Naive thymus-derived CD8-positive, alpha-beta T cell (primary cell): ENCODE measurements at regions not wholly inside any gene's neighbourhood (a gene's known extent, or its start where the extent isn't known, plus 50 kb on each side); places are given as distances from the start of the nearest gene placed in this dataset.

Experiments
- ATAC-seq, 2 donors: fragments of 150-1000 bp; cut with Tn5 transposase in 1 of 2; sonication (Bioruptor Pico), chemical (Tn5 transposase) in 1 of 2; 1 replicate in 1 of 2; 2 replicates in 1 of 2; pipeline ENCODE4 v1.10.0; 2021; ENCODE audit warnings: mild to moderate bottlenecking in 2 of 2, moderate library complexity in 2 of 2
- POLR2A ChIA-PET: fragments of 350-600 bp; sonication (Branson Sonifier 250); formaldehyde crosslinking; loops from one replicate; lab custom pipeline; 2021; ENCODE audit warnings: antibody characterized with exemption; lab: Charles Lee
- DNase-seq, 10 donors: peaks; one replicate each; pipeline versions ENCODE4 v3.0.0 to v3.0.0-alpha.2; 2020 to 2022
- H3K27ac Mint-ChIP-seq, 10 donors: one replicate each; pipeline ENCODE4 v1.8.0; 2020 to 2022; ENCODE audit warnings: mild to moderate bottlenecking in 10 of 10, mixed read lengths in 10 of 10, moderate library complexity in 4 of 10, inconsistent platforms in 1 of 10
- H3K27me3 Mint-ChIP-seq, 5 donors: one replicate each; pipeline ENCODE4 v1.8.0; 2021 to 2022; ENCODE audit warnings: mixed read lengths in 5 of 5
- H3K36me3 Mint-ChIP-seq, 3 donors: one replicate each; pipeline ENCODE4 v1.8.0; 2020 to 2022; ENCODE audit warnings: mixed read lengths in 3 of 3, mild to moderate bottlenecking in 2 of 3, inconsistent platforms in 1 of 3
- H3K4me1 Mint-ChIP-seq, 4 donors: one replicate each; pipeline ENCODE4 v1.8.0; 2021 to 2022; ENCODE audit warnings: mixed read lengths in 4 of 4
- H3K4me3 Mint-ChIP-seq, 10 donors: one replicate each; pipeline ENCODE4 v1.8.0; 2020 to 2022; ENCODE audit warnings: mild to moderate bottlenecking in 10 of 10, mixed read lengths in 10 of 10, moderate library complexity in 6 of 10, inconsistent platforms in 1 of 10
- H3K9me3 Mint-ChIP-seq, 9 donors: one replicate each; pipeline ENCODE4 v1.8.0; 2020 to 2022; ENCODE audit warnings: mixed read lengths in 9 of 9, mild to moderate bottlenecking in 3 of 9, inconsistent platforms in 1 of 9, moderate library complexity in 1 of 9

DNA sequence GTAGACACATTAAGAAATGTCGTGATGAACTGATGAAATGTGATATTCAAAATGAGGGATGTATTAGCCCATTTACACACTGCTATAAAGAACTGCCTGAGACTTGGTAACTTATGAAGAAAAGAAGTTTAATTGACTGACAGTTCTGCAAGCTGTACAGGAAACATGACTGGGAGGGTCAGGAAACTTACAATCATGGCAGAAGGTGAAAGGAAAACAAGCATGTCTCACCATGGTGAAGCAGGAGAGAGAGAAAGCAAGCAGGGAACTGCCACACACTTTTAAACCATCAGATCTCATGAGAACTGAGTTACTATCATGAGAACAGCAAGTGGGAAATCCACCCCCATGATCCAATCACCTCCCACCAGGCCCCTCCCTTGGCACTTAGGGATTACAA lies 1010.8 kb upstream of the CELF4 start:
- Mint-ChIP-seq H3K4me3 (peak overlapping the region; percentile 12 to 83 (median 73)), H3K27me3 (no peaks in the 10 kb centered on the region), H3K9me3 (no peaks in the 10 kb centered on the region), H3K4me1 (peaks cover 11 to 43% (median 35%) of the 10 kb centered on the region in 4 donors), H3K36me3 (no peaks in the 10 kb centered on the region), H3K27ac (peak overlapping the region; percentile 32 to 90 (median 77))
- POLR2A ChIA-PET = no interaction called here
- DNase-seq = peak in 3 of 10 donors; percentile 2 to 7 (median 6)
- ATAC-seq = peak; percentile 12 to 26

DNA sequence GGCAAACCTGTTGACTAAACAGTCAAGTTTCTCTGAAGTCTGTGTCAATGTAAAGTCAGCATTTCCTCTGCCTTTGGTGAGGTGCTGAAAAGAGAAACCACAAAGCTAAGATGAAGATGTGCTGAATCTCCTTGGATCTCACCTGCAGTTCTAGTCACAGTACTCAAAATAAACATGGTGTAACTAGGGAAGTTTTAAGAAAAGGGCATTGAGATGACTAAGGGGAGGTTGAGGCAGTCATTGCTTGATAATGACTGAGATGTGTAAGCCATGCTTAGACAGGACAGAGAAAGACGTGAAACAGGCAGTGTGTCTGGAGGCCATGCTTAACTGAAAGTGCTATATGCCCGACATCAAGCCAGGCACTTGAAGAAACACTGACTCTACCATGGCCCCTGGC lies 1010.0 kb upstream of the CELF4 start:
- POLR2A ChIA-PET = no interaction called here
- peaks cover 11 to 41% (median 34%) of the 10 kb centered on the region in 4 donors for H3K4me1 Mint-ChIP-seq
- H3K4me3 Mint-ChIP-seq = peak overlapping the region; percentile 6 to 83 (median 72)
- no peaks in the 10 kb centered on the region for H3K36me3 Mint-ChIP-seq
- no peaks in the 10 kb centered on the region for H3K27me3 Mint-ChIP-seq
- H3K9me3 Mint-ChIP-seq = no peaks in the 10 kb centered on the region
- ATAC-seq = peak; percentile 71 to 76
- DNase-seq = peak in 3 of 10 donors; percentile 21 to 60 (median 43)
- peak overlapping the region in 6 of 10 donors; percentile 17 to 64 (median 36) for H3K27ac Mint-ChIP-seq

DNA sequence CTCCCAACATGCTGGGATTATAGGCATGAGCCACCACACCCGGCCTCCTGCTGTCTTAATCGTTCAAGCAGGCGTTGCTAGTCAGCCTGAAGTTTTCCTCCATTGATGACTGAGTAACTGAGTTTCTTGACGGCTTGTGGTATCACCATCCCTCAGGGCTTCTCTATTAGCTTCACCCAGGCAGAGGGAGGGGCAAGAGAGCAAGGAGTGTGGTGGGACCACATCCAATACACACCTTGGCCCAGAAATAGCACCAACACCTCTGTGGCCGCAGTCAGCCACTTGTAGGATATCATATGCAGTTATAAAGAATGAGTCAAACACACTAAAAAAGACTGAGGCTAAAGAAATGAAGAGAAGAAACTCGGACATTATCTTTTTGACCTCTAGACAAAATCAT lies 1009.4 kb upstream of the CELF4 start:
- peak overlapping the region in 1 of 10 donors; percentile 71 for H3K4me3 Mint-ChIP-seq
- no peak for DNase-seq

DNA sequence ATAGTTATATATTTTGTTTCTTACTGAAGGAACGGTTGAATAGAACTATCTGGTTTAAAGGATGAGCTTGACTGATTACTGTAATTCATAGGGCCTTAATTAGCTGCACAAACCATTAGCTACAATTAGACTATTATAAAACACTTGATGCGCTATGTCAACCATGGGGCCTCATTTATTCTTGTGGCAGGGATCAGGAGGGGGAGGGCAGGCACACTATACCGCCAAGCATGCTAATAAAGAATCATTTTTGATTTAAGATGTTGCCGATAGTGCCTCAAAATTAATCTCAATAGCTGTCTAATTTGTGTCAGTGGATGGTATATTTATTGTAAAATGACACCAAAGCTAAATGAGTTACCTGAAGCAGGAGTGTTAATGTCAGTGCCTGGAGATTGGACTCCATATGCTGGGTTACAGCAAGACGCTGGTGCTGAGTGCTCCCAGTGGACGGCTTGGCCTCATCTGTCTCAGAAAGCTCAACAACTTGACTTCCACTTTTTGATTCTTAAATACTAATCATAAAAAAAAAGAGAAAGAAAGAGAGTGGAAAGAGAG lies 1007.0 kb upstream of the CELF4 start:
- no peak for ATAC-seq
- Mint-ChIP-seq H3K9me3 (no peaks in the 10 kb centered on the region), H3K4me1 (peaks cover 9 to 28% (median 26%) of the 10 kb centered on the region in 4 donors), H3K27me3 (no peaks in the 10 kb centered on the region), H3K36me3 (no peaks in the 10 kb centered on the region), H3K27ac (no peak overlapping the region), H3K4me3 (no peak overlapping the region)
- no peak for DNase-seq
- POLR2A ChIA-PET = no interaction called here

More for the DNA sequence above, 1009.4 kb upstream of the CELF4 start:
- Mint-ChIP-seq H3K9me3 (no peaks in the 10 kb centered on the region), H3K27me3 (no peaks in the 10 kb centered on the region), H3K27ac (no peak overlapping the region), H3K36me3 (no peaks in the 10 kb centered on the region), H3K4me1 (peaks cover 11 to 39% (median 34%) of the 10 kb centered on the region in 4 donors)
- ATAC-seq = no peak
- POLR2A ChIA-PET = no interaction called here

DNA sequence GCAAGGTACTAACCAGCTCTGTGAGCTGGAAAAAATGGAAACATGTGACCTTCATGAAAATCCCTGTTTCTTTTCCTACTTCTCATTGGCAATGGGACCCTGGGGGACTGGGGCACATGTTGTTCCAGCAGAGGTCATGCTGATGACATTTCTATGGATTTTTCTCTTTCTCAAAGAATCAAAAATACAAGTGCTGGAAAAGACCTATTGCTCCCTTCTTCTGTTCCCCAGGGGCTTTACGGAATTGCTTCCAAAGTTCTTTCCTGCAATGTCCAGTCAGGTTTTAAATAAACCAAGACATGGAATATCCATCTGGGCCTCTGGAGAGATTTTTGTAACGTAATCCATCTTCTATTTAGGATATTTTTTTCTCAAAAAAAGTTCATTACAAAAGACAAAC lies 1006.1 kb upstream of the CELF4 start:
- Mint-ChIP-seq H3K27ac (no peak overlapping the region), H3K4me1 (peaks cover 9 to 18% (median 17%) of the 10 kb centered on the region in 4 donors), H3K36me3 (no peaks in the 10 kb centered on the region), H3K9me3 (no peaks in the 10 kb centered on the region), H3K4me3 (no peak overlapping the region), H3K27me3 (no peaks in the 10 kb centered on the region)
- no peak for DNase-seq
- POLR2A ChIA-PET = no interaction called here
- no peak for ATAC-seq

- ATAC-seq (no peak), DNase-seq (no peak)
- Mint-ChIP-seq H3K27ac (peak overlapping the region in 2 of 10 donors; percentile 55 to 86), H3K4me3 (no peak overlapping the region), H3K36me3 (no peaks in the 10 kb centered on the region), H3K9me3 (peaks cover 0 to 4% (median 0%) of the 10 kb centered on the region in 9 donors), H3K27me3 (no peaks in the 10 kb centered on the region), H3K4me1 (no peaks in the 10 kb centered on the region)
- POLR2A ChIA-PET = no interaction called here
Observed at GRCh38 chr18:38565513-38565912, 999.9 kb upstream of the CELF4 start.

DNA sequence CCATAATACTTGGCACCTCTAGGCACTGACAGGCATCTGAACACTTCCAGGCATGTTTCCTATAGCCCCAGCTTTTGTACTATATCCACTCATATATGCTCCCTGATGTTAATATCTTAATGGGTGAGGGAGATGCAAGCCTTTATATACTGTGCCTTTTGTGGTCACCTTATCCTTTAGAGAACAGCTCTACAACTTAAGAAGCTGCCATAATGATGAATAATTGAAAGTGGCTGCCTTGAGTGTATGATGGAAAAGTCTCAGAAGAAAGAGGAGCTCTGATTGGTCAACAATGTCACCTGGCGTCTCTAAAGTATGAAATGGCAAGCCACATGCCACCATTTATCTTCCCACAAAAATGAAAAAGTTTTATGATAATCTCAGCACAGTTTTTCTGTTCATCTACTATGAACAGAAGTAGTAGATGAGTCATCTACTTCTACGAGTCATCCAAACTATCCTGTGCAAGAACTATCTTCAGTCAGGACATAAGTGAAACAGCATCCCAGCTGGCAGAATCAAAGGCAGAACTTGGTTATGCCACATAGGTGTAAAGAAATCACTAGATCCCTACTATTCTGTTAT lies 997.9 kb upstream of the CELF4 start:
- no peak overlapping the region for H3K4me3 Mint-ChIP-seq
- no peaks in the 10 kb centered on the region for H3K4me1 Mint-ChIP-seq
- POLR2A ChIA-PET = no interaction called here
- DNase-seq (no peak), ATAC-seq (no peak)
- H3K36me3 Mint-ChIP-seq = no peaks in the 10 kb centered on the region
- peaks cover 0 to 4% (median 0%) of the 10 kb centered on the region in 9 donors for H3K9me3 Mint-ChIP-seq
- H3K27me3 Mint-ChIP-seq = no peaks in the 10 kb centered on the region
- no peak overlapping the region for H3K27ac Mint-ChIP-seq

- H3K4me3 Mint-ChIP-seq = no peak overlapping the region
- H3K9me3 Mint-ChIP-seq = peaks cover 0 to 5% (median 0%) of the 10 kb centered on the region in 9 donors
- no peak for DNase-seq
- H3K4me1 Mint-ChIP-seq = no peaks in the 10 kb centered on the region
- no peaks in the 10 kb centered on the region for H3K36me3 Mint-ChIP-seq
- POLR2A ChIA-PET = no interaction called here
- H3K27ac Mint-ChIP-seq = no peak overlapping the region
- peaks cover 0 to 5% (median 1%) of the 10 kb centered on the region in 5 donors for H3K27me3 Mint-ChIP-seq
- no peak for ATAC-seq
Observed at GRCh38 chr18:38557006-38557405, 991.4 kb upstream of the CELF4 start.

GRCh38 chr18:38552732-38553321 lies 987.2 kb upstream of the CELF4 start:
- H3K9me3 Mint-ChIP-seq = peaks cover 0 to 5% (median 0%) of the 10 kb centered on the region in 9 donors
- H3K4me3 Mint-ChIP-seq = no peak overlapping the region
- no peak for DNase-seq
- no peak overlapping the region for H3K27ac Mint-ChIP-seq
- POLR2A ChIA-PET = no interaction called here
- ATAC-seq = no peak
- H3K4me1 Mint-ChIP-seq = no peaks in the 10 kb centered on the region
- H3K36me3 Mint-ChIP-seq = no peaks in the 10 kb centered on the region
- H3K27me3 Mint-ChIP-seq = peaks cover 0 to 13% (median 2%) of the 10 kb centered on the region in 5 donors

- POLR2A ChIA-PET = no interaction called here
- ATAC-seq (no peak), DNase-seq (no peak)
- Mint-ChIP-seq H3K27ac (no peak overlapping the region), H3K27me3 (peaks cover 0 to 13% (median 2%) of the 10 kb centered on the region in 5 donors), H3K4me1 (no peaks in the 10 kb centered on the region), H3K4me3 (no peak overlapping the region), H3K36me3 (no peaks in the 10 kb centered on the region), H3K9me3 (peaks cover 0 to 5% (median 0%) of the 10 kb centered on the region in 9 donors)
Observed at GRCh38 chr18:38551881-38552280, 986.3 kb upstream of the CELF4 start.

GRCh38 chr18:38545071-38545470 lies 979.5 kb upstream of the CELF4 start:
- H3K27ac Mint-ChIP-seq = no peak overlapping the region

DNA sequence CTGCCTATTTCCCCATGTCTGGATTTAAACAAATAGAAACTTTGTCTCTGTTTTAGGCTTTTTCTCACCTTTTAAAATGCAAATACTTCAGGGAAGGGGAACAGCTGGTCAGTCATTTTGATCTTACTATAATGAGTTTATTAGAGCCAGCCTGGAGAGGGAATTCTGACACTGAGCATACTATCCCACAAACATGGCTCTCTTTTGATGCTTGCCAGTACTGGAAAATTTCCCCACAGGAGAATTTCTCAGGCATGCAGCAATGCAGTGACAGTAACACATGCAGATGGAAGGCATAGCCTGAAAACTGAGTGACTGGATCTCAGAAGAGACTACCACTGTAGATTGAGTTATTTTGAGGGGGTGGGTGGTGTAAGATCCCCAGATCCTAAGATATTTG lies 974.3 kb upstream of the CELF4 start:
- Mint-ChIP-seq H3K27ac (no peak overlapping the region), H3K27me3 (no peaks in the 10 kb centered on the region), H3K36me3 (peaks cover 0 to 4% (median 0%) of the 10 kb centered on the region in 3 donors), H3K9me3 (peaks cover 0 to 9% (median 5%) of the 10 kb centered on the region in 9 donors), H3K4me1 (peaks cover 0 to 2% (median 0%) of the 10 kb centered on the region in 4 donors), H3K4me3 (no peak overlapping the region)
- ATAC-seq = no peak
- DNase-seq = no peak
- POLR2A ChIA-PET = no interaction called here

More at GRCh38 chr18:38545071-38545470, 979.5 kb upstream of the CELF4 start:
- POLR2A ChIA-PET = no interaction called here
- no peak overlapping the region for H3K4me3 Mint-ChIP-seq
- peaks cover 0 to 2% (median 0%) of the 10 kb centered on the region in 4 donors for H3K4me1 Mint-ChIP-seq
- no peaks in the 10 kb centered on the region for H3K36me3 Mint-ChIP-seq
- ATAC-seq (no peak), DNase-seq (no peak)
- H3K9me3 Mint-ChIP-seq = no peaks in the 10 kb centered on the region
- H3K27me3 Mint-ChIP-seq = no peaks in the 10 kb centered on the region

- H3K36me3 Mint-ChIP-seq = peaks cover 0 to 4% (median 0%) of the 10 kb centered on the region in 3 donors
- no peak for DNase-seq
- no peaks in the 10 kb centered on the region for H3K27me3 Mint-ChIP-seq
- H3K4me1 Mint-ChIP-seq = peaks cover 0 to 2% (median 0%) of the 10 kb centered on the region in 4 donors
- ATAC-seq = no peak
- H3K27ac Mint-ChIP-seq = no peak overlapping the region
- POLR2A ChIA-PET = no interaction called here
- H3K4me3 Mint-ChIP-seq = no peak overlapping the region
- H3K9me3 Mint-ChIP-seq = peaks cover 0 to 14% (median 7%) of the 10 kb centered on the region in 9 donors
Observed at GRCh38 chr18:38539371-38539770, 973.8 kb upstream of the CELF4 start.
